ENCODE measurements at regions not wholly inside any gene's neighbourhood (a gene's known extent, or its start where the extent isn't known, plus 50 kb on each side); places are given as distances from the start of the nearest gene placed in this dataset.

- TF ChIP-seq ZNF274 (IDR thresholded peaks at IDR 0.05; ENCODE audit: borderline replicate concordance, extremely low read depth, low read length) (no peak), SUZ12 (IDR thresholded peaks at IDR 0.05; ENCODE audit: low read length) (no peak), RBBP5 (IDR thresholded peaks at IDR 0.05; ENCODE audit: borderline replicate concordance, low read depth, low read length) (no peak), EP300 (IDR thresholded peaks at IDR 0.05; ENCODE audit: borderline replicate concordance in 1 of 2, low read depth in 2 of 2, low read length in 2 of 2) (no peak), POLR2A (IDR thresholded peaks at IDR 0.05; ENCODE audit: control extremely low read depth in 1 of 2, low read depth in 2 of 2, low read length in 2 of 2) (no peak), CHD7 (IDR thresholded peaks at IDR 0.05; ENCODE audit: insufficient replicate concordance, low read length) (no peak), TAF7 (optimal IDR thresholded peaks at IDR 0.05; ENCODE audit: borderline replicate concordance, low read depth, low read length) (no peak)
These were observed 89.5 kb upstream of the B3GAT1 start (continued) for GRCh38 chr11:134501406-134502152.
